Testis (tissue), 2 donors: ENCODE measurements at regions not wholly inside any gene's neighbourhood (a gene's known extent, or its start where the extent isn't known, plus 50 kb on each side); places are given as distances from the start of the nearest gene placed in this dataset.

Source experiments
- DNase-seq: peaks from one replicate; pipeline ENCODE4 v3.0.0-alpha.2; 2019
- H3K27ac ChIP-seq, 2 donors: fragments of 200-600 bp; sonication (generic); one replicate each; pipeline ENCODE4 v1.5.1; 2019
- H3K27me3 ChIP-seq: fragments of 200-600 bp; sonication (generic); one replicate; pipeline ENCODE4 v1.5.1; 2019
- H3K36me3 ChIP-seq: fragments of 200-600 bp; sonication (generic); one replicate; pipeline ENCODE4 v1.5.1; 2017; ENCODE audit warnings: low read depth; ENCODE audit errors: missing control alignments
- H3K4me1 ChIP-seq: fragments of 200-600 bp; sonication (generic); one replicate; pipeline ENCODE4 v1.5.1; 2019
- H3K4me3 ChIP-seq, 2 donors: fragments of 200-600 bp; sonication (generic); one replicate each; pipeline ENCODE4 v1.5.1; 2017 to 2019
- H3K9me3 ChIP-seq: fragments of 200-600 bp; sonication (generic); one replicate; pipeline ENCODE4 v1.5.1; 2017
- CTCF ChIP-seq, 3 experiments: fragments of 450-650 bp in 2 of 3; fragments of 200-600 bp in 1 of 3; sonication (generic) in 1 of 3; IDR thresholded peaks; one replicate each; pipeline ENCODE4 v1.5.1; 2016 to 2019; ENCODE audit warnings: antibody characterized with exemption in 3 of 3, mild to moderate bottlenecking in 2 of 3, moderate library complexity in 1 of 3
- POLR2A ChIP-seq: fragments of 450-650 bp; IDR thresholded peaks from one replicate; pipeline ENCODE4 v1.6.1; 2017; ENCODE audit warnings: antibody characterized with exemption, mild to moderate bottlenecking, moderate library complexity
- WGBS, 2 donors: methylation state at CpG; one replicate each; pipeline ENCODE4 v1.1.5; 2018; 5-methylcytosine and 5-hydroxymethylcytosine counted together
- intact Hi-C: fragments of 100-400 bp; cut with DNase I; formaldehyde crosslinking; loops from one replicate; pipeline ENCODE4 v1.15.1; 2023; ENCODE audit warnings: low total_unique reads

GRCh38 chr18:51955136-51955535 lies 384.9 kb upstream of the DCC start:
- no peaks in the 10 kb centered on the region for H3K4me1 ChIP-seq
- H3K9me3 ChIP-seq: no peaks in the 10 kb centered on the region
- DNase-seq: no peak
- TF ChIP-seq POLR2A (no peak), CTCF (IDR thresholded peaks at IDR 0.05) (no peak)
- intact Hi-C loops: no loop called here
- H3K36me3 ChIP-seq: no peaks in the 10 kb centered on the region
- H3K27me3 ChIP-seq: no peaks in the 10 kb centered on the region
- H3K4me3 ChIP-seq: no peak overlapping the region
- 81 to 93% methylated on average over 3 to 6 of the region's 6 CpGs for WGBS, 2 donors
- no peak overlapping the region for H3K27ac ChIP-seq

DNA sequence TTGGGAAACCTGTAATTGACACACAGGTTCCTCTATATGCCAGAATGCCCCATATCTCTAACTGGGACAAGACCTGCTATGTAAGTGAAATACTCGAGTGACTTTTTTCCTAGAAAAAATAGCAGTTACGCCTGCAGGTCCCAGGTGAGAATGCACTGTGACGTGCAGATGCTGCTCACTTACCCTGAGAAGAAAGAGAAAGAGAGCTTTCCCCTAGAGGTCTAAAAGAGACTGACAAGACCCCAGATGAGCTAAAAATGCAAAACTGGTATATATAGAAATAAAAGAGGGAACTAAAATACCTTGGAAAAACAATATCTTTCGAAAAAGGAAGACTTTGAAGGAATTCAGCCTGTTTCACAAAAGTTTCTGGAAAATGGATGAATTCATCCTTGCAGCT lies 383.0 kb upstream of the DCC start:
- Histone ChIP-seq H3K36me3 (no peaks in the 10 kb centered on the region), H3K4me3 (no peak overlapping the region), H3K4me1 (no peaks in the 10 kb centered on the region), H3K9me3 (no peaks in the 10 kb centered on the region), H3K27ac (no peak overlapping the region), H3K27me3 (no peaks in the 10 kb centered on the region)
- intact Hi-C loops: no loop called here
- TF ChIP-seq POLR2A (no peak), CTCF (IDR thresholded peaks at IDR 0.05) (no peak)
- DNase-seq: no peak
- 90 to 91% methylated on average over 4 of the region's 4 CpGs for WGBS, 2 donors

GRCh38 chr18:51980101-51980500 lies 359.9 kb upstream of the DCC start:
- intact Hi-C loops: no loop called here
- TF ChIP-seq CTCF (IDR thresholded peaks at IDR 0.05): no peak
- no peak for TF ChIP-seq POLR2A

DNA sequence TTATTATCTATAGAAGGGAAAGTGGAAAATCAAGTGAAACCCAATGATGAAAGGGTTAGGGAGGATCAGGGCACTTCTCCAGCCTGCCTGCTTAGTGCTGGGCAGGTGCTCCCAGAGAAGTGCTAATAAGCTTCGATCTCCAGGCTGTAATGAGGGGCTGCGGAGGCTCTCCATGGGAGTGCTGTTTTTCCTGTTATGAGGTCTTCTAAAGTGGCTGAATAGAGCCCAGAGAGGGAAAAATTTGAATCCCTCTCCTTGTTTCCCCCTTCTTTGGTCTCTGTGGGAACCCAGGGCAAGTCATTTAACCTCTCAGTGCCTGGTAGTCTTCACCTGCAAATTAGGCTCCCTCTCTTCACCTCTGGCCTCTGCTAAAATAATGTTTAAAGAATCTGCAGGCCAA lies 351.7 kb upstream of the DCC start:
- TF ChIP-seq CTCF (IDR thresholded peaks at IDR 0.05): no peak
- no peak for TF ChIP-seq POLR2A
- H3K27me3 ChIP-seq: no peaks in the 10 kb centered on the region
- WGBS, 2 donors: 23 to 24% methylated on average over 2 of the region's 2 CpGs

More at GRCh38 chr18:51980101-51980500, 359.9 kb upstream of the DCC start:
- no peak for DNase-seq
- Histone ChIP-seq H3K36me3 (no peaks in the 10 kb centered on the region), H3K4me1 (no peaks in the 10 kb centered on the region), H3K4me3 (no peak overlapping the region), H3K27ac (no peak overlapping the region), H3K9me3 (no peaks in the 10 kb centered on the region), H3K27me3 (no peaks in the 10 kb centered on the region)
- 75 to 81% methylated on average over 3 of the region's 3 CpGs for WGBS, 2 donors

GRCh38 chr18:51997129-51997528 lies 342.9 kb upstream of the DCC start:
- H3K27me3 ChIP-seq: no peaks in the 10 kb centered on the region
- TF ChIP-seq CTCF (IDR thresholded peaks at IDR 0.05) (no peak), POLR2A (no peak)
- 82 to 85% methylated on average over 2 of the region's 2 CpGs for WGBS, 2 donors
- no peaks in the 10 kb centered on the region for H3K36me3 ChIP-seq
- intact Hi-C loops: no loop called here
- no peak for DNase-seq
- H3K4me3 ChIP-seq: no peak overlapping the region
- no peaks in the 10 kb centered on the region for H3K9me3 ChIP-seq
- no peaks in the 10 kb centered on the region for H3K4me1 ChIP-seq
- no peak overlapping the region for H3K27ac ChIP-seq

More for the DNA sequence above, 351.7 kb upstream of the DCC start:
- DNase-seq: no peak
- no peaks in the 10 kb centered on the region for H3K9me3 ChIP-seq
- intact Hi-C loops: no loop called here
- no peaks in the 10 kb centered on the region for H3K36me3 ChIP-seq
- H3K4me1 ChIP-seq: no peaks in the 10 kb centered on the region
- no peak overlapping the region for H3K27ac ChIP-seq
- H3K4me3 ChIP-seq: no peak overlapping the region
